Endodermal cell (in vitro differentiated cells): ENCODE measurements at regions not wholly inside any gene's neighbourhood (a gene's known extent, or its start where the extent isn't known, plus 50 kb on each side); places are given as distances from the start of the nearest gene placed in this dataset.

Experiments
- DNase-seq: peaks from one replicate; pipeline ENCODE4 v3.0.0-alpha.2; 2017
- H3K27ac ChIP-seq: 2 replicates; pipeline ENCODE4 v1.5.1; 2013; ENCODE audit warnings: mild to moderate bottlenecking, low read depth, low read length, moderate library complexity
- H3K27me3 ChIP-seq: 2 replicates; pipeline ENCODE4 v1.6.1; 2013; ENCODE audit warnings: mild to moderate bottlenecking, low read length, moderate library complexity; ENCODE audit not compliant: insufficient read depth, control insufficient read depth, poor library complexity, severe bottlenecking
- H3K36me3 ChIP-seq: 2 replicates; pipeline ENCODE4 v1.7.0; 2013; ENCODE audit warnings: mild to moderate bottlenecking, low read length, moderate library complexity; ENCODE audit not compliant: control insufficient read depth, insufficient read depth
- H3K4me1 ChIP-seq: one replicate; pipeline ENCODE4 v1.7.0; 2013; ENCODE audit warnings: low read length; ENCODE audit not compliant: control insufficient read depth, insufficient read depth
- H3K4me3 ChIP-seq: 2 replicates; pipeline ENCODE4 v1.5.1; 2013; ENCODE audit warnings: mild to moderate bottlenecking, low read length, moderate library complexity
- H3K9ac ChIP-seq: 2 replicates; pipeline ENCODE4 v1.6.1; 2013; ENCODE audit warnings: mild to moderate bottlenecking, low read length, moderate library complexity; ENCODE audit not compliant: poor library complexity, severe bottlenecking; ENCODE audit errors: extremely low read depth
- H3K9me3 ChIP-seq: 2 replicates; pipeline ENCODE4 v1.6.1; 2013; ENCODE audit warnings: mild to moderate bottlenecking, low read length, moderate library complexity; ENCODE audit not compliant: control insufficient read depth
- H3K27ac Mint-ChIP-seq: 2 replicates; pipeline ENCODE4 v1.8.0; 2020; ENCODE audit warnings: mixed read lengths
- H3K27me3 Mint-ChIP-seq: 2 replicates; pipeline ENCODE4 v1.8.0; 2021; ENCODE audit warnings: mild to moderate bottlenecking, mixed read lengths; ENCODE audit not compliant: insufficient read depth
- H3K36me3 Mint-ChIP-seq: 2 replicates; pipeline ENCODE4 v1.8.0; 2020; ENCODE audit warnings: low read depth, mixed read lengths
- H3K4me1 Mint-ChIP-seq: 2 replicates; pipeline ENCODE4 v1.8.0; 2020; ENCODE audit warnings: mixed read lengths
- H3K4me3 Mint-ChIP-seq: 2 replicates; pipeline ENCODE4 v1.8.0; 2020; ENCODE audit warnings: mild to moderate bottlenecking, moderate library complexity, mixed read lengths
- H3K9me3 Mint-ChIP-seq: 2 replicates; pipeline ENCODE4 v1.8.0; 2020; ENCODE audit warnings: mild to moderate bottlenecking, mixed read lengths
- CTCF ChIP-seq: fragments of 200-600 bp; sonication (generic); conservative IDR thresholded peaks from 2 replicates; pipeline ENCODE4 v1.5.0; 2021; ENCODE audit warnings: antibody characterized with exemption, mild to moderate bottlenecking
- WGBS, 2 experiments: methylation state at CpG; one replicate each; pipeline versions ENCODE4 v1.1.5 to v1.1.7; 2013; ENCODE audit warnings: missing lambda C conversion rate in 2 of 2, mixed read lengths in 1 of 2; ENCODE audit not compliant: insufficient coverage in 1 of 2, insufficient read length in 1 of 2; 5-methylcytosine and 5-hydroxymethylcytosine counted together

- Mint-ChIP-seq H3K27ac (no peak overlapping the region), H3K36me3 (no peaks in the 10 kb centered on the region), H3K4me1 (peaks cover 8% of the 10 kb centered on the region), H3K4me3 (no peak overlapping the region), H3K27me3 (no peaks in the 10 kb centered on the region), H3K9me3 (peaks cover 10% of the 10 kb centered on the region)
- Histone ChIP-seq H3K4me3 (no peak overlapping the region), H3K27ac (no peak overlapping the region), H3K9me3 (no peaks in the 10 kb centered on the region), H3K9ac (no peak overlapping the region), H3K27me3 (no peaks in the 10 kb centered on the region), H3K4me1 (no peaks in the 10 kb centered on the region), H3K36me3 (no peaks in the 10 kb centered on the region)
- no peak for TF ChIP-seq CTCF
- peak; percentile 26 for DNase-seq
- 88% methylated on average over 4 of the region's 4 CpGs; no CpG with 5 or more reads in 1 of the 2 experiments for WGBS, 2 experiments
These were observed 106.8 kb upstream of the RPS6KA2 start for GRCh38 chr6:166733900-166734299.

GRCh38 chr6:166729658-166730057, 102.6 kb upstream of the RPS6KA2 start:
- peaks cover 5% of the 10 kb centered on the region for H3K4me1 Mint-ChIP-seq
- 90 to 96% methylated on average over 3 to 5 of the region's 5 CpGs for WGBS, 2 experiments
- H3K27ac ChIP-seq: no peak overlapping the region
- no peaks in the 10 kb centered on the region for H3K9me3 Mint-ChIP-seq
- no peak for TF ChIP-seq CTCF
- H3K4me3 ChIP-seq: no peak overlapping the region
- H3K9ac ChIP-seq: no peak overlapping the region
- no peaks in the 10 kb centered on the region for H3K36me3 ChIP-seq
- H3K27ac Mint-ChIP-seq: no peak overlapping the region
- H3K9me3 ChIP-seq: no peaks in the 10 kb centered on the region
- H3K4me3 Mint-ChIP-seq: no peak overlapping the region
- no peaks in the 10 kb centered on the region for H3K27me3 Mint-ChIP-seq
- H3K27me3 ChIP-seq: no peaks in the 10 kb centered on the region
- DNase-seq: no peak
- no peaks in the 10 kb centered on the region for H3K4me1 ChIP-seq
- no peaks in the 10 kb centered on the region for H3K36me3 Mint-ChIP-seq

- Mint-ChIP-seq H3K4me1 (peaks cover 5% of the 10 kb centered on the region), H3K36me3 (no peaks in the 10 kb centered on the region), H3K4me3 (no peak overlapping the region), H3K27me3 (no peaks in the 10 kb centered on the region), H3K27ac (no peak overlapping the region), H3K9me3 (no peaks in the 10 kb centered on the region)
- Histone ChIP-seq H3K27me3 (no peaks in the 10 kb centered on the region), H3K4me3 (no peak overlapping the region), H3K36me3 (no peaks in the 10 kb centered on the region), H3K27ac (no peak overlapping the region), H3K4me1 (no peaks in the 10 kb centered on the region), H3K9ac (no peak overlapping the region), H3K9me3 (no peaks in the 10 kb centered on the region)
- DNase-seq: no peak
- no peak for TF ChIP-seq CTCF
- WGBS, 2 experiments: 78 to 93% methylated on average over 4 to 7 of the region's 7 CpGs
These were observed 102.0 kb upstream of the RPS6KA2 start for GRCh38 chr6:166728884-166729530.
